ENCODE measurements at regions not wholly inside any gene's neighbourhood (a gene's known extent, or its start where the extent isn't known, plus 50 kb on each side); places are given as distances from the start of the nearest gene placed in this dataset.

- no peak for ATAC-seq
Measured at GRCh38 chr11:134794192-134794591, 382.1 kb upstream of the B3GAT1 start.

- no peak for ATAC-seq
Measured at GRCh38 chr11:134792677-134793076, 380.6 kb upstream of the B3GAT1 start.

- ATAC-seq, result no peak
Measured at GRCh38 chr11:134792044-134792443, 380.0 kb upstream of the B3GAT1 start.

- ATAC-seq, result no peak
Measured at GRCh38 chr11:134791102-134791501, 379.1 kb upstream of the B3GAT1 start.

DNA sequence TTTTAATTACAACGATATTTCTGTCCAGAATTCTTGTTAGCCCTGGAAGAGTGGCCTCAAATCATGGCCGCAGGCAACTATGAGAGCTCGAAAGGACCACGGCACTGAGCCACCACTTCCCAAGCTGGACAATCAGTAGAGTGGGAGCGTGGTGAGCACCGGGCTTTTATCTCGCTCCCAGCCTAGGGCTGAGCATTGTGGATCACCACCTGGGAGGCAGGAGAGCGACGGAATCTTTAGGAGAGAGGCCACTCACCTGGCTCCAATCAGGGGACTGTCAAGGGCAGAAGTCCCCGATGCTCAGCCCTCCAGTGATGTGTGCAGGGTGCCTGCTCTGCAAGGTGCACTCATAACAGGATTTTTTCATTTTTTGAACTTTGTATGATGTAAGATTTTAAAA, 377.1 kb upstream of the B3GAT1 start:
- ATAC-seq, result no peak

- ATAC-seq, result no peak
Measured at GRCh38 chr11:134786636-134787035, 374.6 kb upstream of the B3GAT1 start.

- no peak for ATAC-seq
Measured at GRCh38 chr11:134785660-134786284, 373.7 kb upstream of the B3GAT1 start.

DNA sequence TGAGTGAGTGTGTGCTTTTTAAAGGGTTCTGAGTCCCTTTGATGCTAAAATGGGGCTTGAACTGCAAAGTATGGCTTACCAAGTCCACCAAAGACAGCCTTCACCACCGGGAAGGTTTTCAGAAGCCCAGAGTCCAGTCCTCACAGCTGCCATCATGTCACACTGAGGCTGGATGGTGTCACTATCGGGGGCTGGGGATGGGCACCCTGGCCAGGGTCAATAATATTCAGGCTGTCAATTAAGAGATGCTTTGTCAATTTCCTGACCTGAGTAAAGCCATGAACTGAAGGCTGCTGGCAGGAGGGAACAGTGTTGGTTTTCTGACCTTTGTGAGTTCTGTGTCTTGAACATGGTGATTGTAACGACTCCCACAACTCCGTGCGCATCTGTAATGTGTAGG, 373.0 kb upstream of the B3GAT1 start:
- ATAC-seq, result no peak

- no peak for ATAC-seq
Measured at GRCh38 chr11:134784568-134784967, 372.5 kb upstream of the B3GAT1 start.

GRCh38 chr11:134784046-134784445, 372.0 kb upstream of the B3GAT1 start:
- ATAC-seq, result no peak

GRCh38 chr11:134783234-134783633, 371.2 kb upstream of the B3GAT1 start:
- ATAC-seq, result no peak

DNA sequence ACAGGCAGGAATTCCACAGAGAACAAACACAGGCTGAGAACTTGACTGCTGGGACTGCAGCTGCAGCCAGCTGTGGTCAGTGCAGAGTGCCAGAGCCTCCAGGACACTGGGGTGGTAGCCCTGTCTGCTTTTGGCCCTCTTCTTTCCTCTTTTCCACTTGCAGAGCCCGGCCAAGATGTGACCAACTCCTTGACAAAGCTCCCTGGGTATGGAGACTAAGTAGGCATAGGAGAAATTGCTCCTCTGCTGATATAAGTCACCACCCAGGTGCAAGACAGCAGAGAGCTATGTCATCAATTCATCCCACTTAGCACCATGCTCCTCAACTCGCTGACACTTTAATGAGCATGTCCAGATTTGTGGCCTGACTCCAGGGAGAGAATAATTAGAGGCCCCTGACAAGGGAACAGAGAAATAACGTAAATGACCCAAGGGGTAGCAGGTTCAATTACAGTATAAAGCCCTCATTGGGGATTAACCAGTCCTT, 369.4 kb upstream of the B3GAT1 start:
- no peak for ATAC-seq

- no peak for ATAC-seq
Measured at GRCh38 chr11:134780486-134781147, 368.6 kb upstream of the B3GAT1 start.

DNA sequence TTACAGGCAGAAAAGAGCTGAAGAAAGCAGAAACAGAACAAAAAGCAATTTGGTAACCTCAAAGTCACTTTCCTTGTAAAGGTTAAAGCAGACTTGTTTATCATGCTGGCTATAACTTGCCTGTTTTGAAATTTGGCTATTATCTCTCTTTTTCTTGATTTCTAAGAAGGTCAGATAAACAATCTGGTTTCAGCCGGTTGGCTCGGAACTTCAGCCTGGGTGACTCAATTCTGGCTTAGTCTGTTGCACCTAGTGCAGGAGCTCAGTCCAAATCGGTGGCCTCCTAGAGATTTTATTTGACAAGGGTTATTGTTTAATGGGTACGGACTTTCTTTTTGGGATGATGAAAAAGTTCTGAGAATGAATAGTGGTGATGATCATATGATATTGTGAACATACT, 367.1 kb upstream of the B3GAT1 start:
- no peak for ATAC-seq

DNA sequence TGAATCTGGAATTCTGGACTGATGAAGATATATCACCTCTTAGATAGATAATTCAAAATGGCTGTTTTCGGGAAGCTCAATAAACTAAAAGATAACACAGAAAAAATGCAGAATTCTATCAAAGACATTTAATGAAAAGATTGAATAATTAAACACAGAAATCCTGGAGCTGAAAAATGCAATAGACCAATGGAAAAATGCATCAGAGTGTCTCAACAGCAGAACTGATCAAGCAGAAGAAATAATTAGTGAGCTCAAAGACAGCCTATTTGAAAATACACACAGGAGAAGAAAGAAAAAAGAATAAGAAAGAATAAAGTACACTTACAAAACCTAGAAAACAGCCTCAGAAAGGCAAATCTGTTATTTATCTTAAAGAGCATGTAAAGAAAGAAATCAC, 356.4 kb upstream of the B3GAT1 start:
- no peak for ATAC-seq

DNA sequence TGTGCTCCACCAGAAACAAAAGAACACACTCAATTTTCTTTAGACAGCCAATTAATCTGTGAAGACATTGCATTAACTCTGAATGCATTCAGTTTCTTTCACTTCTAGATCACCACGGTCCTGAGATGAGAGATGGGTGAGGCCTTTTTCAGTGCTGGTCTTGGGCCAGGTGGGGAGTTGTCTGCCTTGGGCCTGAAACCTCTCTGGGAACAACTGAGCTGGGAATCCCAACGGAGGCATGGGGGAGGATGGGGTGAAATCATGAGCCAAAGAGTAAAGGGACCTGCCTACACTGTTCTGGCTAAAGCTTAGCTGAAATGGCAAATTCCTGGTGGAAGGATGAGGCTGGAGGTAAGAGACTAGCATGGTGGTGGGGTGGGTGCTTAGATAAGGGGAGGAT, 353.5 kb upstream of the B3GAT1 start:
- ATAC-seq, result no peak

DNA sequence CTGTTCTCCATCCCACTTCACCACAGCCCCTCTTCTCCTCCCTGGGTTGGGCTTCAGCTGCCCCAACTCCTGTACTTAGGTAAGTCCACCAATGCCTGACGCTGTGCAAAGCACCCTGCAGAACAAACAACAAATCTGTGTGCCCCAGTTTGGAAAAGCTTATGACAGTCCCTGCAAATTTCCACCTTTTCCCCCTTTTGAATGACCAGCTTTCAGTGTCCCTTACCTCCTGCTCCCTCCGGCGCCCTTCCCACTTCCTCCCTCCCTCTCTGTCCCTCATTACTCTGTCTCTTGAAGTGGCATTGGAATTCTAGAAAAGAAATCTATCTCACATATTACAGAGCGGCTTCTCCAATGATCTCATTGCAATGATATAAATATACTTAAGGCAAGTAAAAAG, 352.9 kb upstream of the B3GAT1 start:
- ATAC-seq, result no peak

GRCh38 chr11:134764367-134764766, 352.3 kb upstream of the B3GAT1 start:
- ATAC-seq, result no peak

- ATAC-seq, result no peak
Measured at GRCh38 chr11:134763030-134763388, 351.0 kb upstream of the B3GAT1 start.

DNA sequence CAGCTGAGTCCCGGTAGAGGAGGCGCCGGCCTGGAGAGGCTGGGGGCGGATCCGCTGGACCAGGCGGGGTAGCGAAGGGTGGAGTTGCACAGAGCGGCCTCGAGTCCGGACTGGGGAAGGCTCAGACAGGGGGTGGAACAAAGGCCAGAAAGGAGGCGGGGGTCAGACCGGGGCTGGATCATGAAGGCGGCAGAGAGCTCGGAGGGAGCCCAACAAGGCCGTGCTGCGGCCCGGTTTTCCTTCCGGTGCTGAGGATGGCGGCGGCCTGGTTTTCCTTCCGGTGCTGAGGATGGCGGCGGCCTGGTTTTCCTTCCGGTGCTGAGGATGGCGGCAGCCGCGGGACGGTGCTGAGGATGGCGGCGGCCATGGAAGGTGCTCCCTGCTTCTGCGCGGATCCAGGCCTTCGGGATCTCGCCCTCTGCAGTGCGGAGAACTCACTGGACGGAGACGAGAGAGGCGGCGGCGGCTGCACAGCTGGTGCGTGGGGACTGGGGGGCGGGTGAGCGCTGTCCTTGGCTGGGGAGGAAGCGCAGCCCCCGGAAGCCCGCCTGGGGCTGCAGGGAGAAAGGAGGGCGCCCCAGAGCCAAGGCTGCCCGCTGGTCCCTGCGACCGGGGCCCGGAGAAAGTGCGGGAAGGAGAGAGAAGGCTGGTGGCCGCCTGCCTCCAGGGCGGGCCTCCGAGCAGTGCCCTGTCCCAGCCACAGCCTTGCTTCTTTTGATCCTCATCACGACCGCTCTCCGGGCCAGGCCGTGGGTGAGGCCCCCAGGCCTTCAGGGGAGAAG, 350.4 kb upstream of the B3GAT1 start:
- no peak for ATAC-seq

GRCh38 chr11:134761926-134762247, 349.8 kb upstream of the B3GAT1 start:
- no peak for ATAC-seq

DNA sequence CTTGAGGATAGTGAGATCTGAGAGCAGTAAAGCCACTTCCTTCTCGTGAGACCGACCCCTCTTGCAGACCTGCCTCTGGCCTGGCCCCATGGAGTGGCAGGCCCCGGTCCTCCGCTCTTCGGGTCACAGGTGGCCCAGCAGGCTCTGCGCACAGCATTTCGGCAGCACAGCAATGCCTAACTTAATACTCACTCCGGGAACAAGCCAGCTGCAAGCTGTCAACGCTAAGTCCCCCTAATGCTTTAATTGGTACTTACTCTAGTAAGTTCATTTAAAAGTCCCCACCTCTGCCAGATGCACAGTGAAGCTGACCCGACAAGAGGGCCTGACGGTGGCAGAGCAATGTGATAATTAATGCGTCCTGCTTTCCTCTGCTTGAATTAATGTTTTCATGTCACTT, 349.3 kb upstream of the B3GAT1 start:
- ATAC-seq, result no peak

DNA sequence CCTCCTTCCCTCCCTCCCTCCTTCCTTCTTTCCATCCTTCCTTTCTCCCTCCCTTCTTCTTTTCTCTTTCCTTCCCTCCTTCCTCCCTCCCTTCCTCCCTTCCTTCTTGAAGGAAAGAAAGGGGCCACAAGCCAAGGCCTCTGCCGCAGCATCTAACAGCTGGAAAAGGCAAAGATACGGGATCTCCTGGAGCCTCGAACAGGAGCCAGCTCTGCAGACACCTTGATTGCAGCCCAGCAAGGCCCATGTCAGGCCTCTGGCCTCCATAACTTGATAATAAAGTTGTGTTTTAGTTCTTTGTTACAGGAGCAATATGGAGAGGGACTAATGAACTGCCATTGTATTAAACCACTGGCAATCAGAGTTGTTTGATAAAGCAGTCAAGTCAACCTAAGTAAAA, 348.9 kb upstream of the B3GAT1 start:
- ATAC-seq, result no peak

DNA sequence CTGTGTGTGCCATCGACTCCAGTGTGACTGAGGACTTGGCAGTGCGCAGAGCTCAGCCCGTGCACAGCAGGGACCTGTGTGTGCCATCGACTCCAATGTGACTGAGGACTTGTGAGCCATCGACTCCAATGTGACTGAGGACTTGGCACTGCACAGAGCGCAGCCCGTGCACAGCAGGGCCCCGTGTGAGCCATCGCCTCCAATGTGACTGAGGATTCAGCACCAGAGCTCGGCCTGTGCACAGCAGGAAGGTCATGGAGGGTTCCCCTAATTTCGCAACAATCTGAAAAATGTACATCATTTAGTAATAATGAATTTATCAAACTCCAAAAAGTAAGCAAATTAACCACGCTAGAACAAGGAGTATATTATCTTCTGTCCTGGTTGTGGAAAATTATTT, 348.3 kb upstream of the B3GAT1 start:
- ATAC-seq, result no peak

All from activated CD4-positive, CD25-positive, alpha-beta regulatory T cell treated with anti-CD3 and anti-CD28 coated beads, Interleukin-2, amount 50 U/mL, for 24 hours (primary cell).